Peyer's patch (tissue), 4 donors: ENCODE measurements at regions not wholly inside any gene's neighbourhood (a gene's known extent, or its start where the extent isn't known, plus 50 kb on each side); places are given as distances from the start of the nearest gene placed in this dataset.

Experiments used
- CTCF ChIP-seq, 6 experiments: fragments of 450-650 bp in 4 of 6; fragments of 200-600 bp in 2 of 6; sonication (generic) in 1 of 6; IDR thresholded peaks; one replicate each; pipeline ENCODE4 v1.5.1; 2017 to 2019; ENCODE audit warnings: antibody characterized with exemption in 6 of 6, mild to moderate bottlenecking in 3 of 6, moderate library complexity in 1 of 6
- POLR2A ChIP-seq, 2 donors: fragments of 450-650 bp; IDR thresholded peaks; one replicate each; pipeline ENCODE4 v1.5.1; 2017; ENCODE audit warnings: antibody characterized with exemption in 2 of 2, mild to moderate bottlenecking in 2 of 2, moderate library complexity in 2 of 2

GRCh38 chr1:60488847-60489246 is 415.3 kb upstream of the C1orf87 start:
- TF ChIP-seq CTCF (IDR thresholded peaks at IDR 0.05) (no peak), POLR2A (IDR thresholded peaks at IDR 0.05) (no peak)
